HepG2 (cell line): ENCODE measurements at regions not wholly inside any gene's neighbourhood (a gene's known extent, or its start where the extent isn't known, plus 50 kb on each side); places are given as distances from the start of the nearest gene placed in this dataset.

Source experiments
- ATAC-seq: fragments of 200-7000 bp; cut with Tn5 transposase; 3 replicates; pipeline ENCODE4 v1.9.1; 2020; ENCODE audit warnings: mild to moderate bottlenecking, moderate library complexity
- BruUV-seq: library from RNA; stranded (reverse); fragments of 400-500 nt; replicated peaks from 2 replicates; lab custom pipeline; 2021; lab: Mats Ljungman, UMichigan
- CTCF ChIA-PET: fragments of 300-600 bp; formaldehyde crosslinking; extraction: SDS; loops from one replicate; lab custom pipeline; 2021; ENCODE audit warnings: low total read pairs, inconsistent platforms, low intra/inter-chr PET ratio; lab: Yijun Ruan, JAX
- POLR2A ChIA-PET: fragments of 350-600 bp; sonication (Branson Sonifier 250); formaldehyde crosslinking; loops from one replicate; lab custom pipeline; 2020; ENCODE audit warnings: antibody characterized with exemption, inconsistent platforms; lab: Yijun Ruan, JAX
- DNase-seq: peaks from one replicate; pipeline ENCODE4 v3.0.0-alpha.2; 2015; ENCODE audit warnings: low spot score
- FAIRE-seq: peaks from 3 replicates; lab custom pipeline; 2011; peaks lifted over from hg19 to GRCh38; lab: Jason Lieb, UNC
- H2AFZ ChIP-seq: one replicate; pipeline ENCODE4 v1.6.1; 2011; ENCODE audit warnings: low read length, inconsistent platforms
- H3K27ac ChIP-seq: fragments of 300-600 bp; 3 replicates; pipeline ENCODE4 v1.8.0; 2011; ENCODE audit warnings: mixed run types, mild to moderate bottlenecking, mixed read lengths, low read length, inconsistent platforms; ENCODE audit not compliant: insufficient read depth; ENCODE audit errors: extremely low read length
- H3K27me3 ChIP-seq, 2 experiments: fragments of 200-600 bp in 1 of 2; 2 replicates in 1 of 2; 3 replicates in 1 of 2; pipeline versions ENCODE4 v1.6.0 to v1.8.0; 2011; ENCODE audit warnings: low read length in 2 of 2, mild to moderate bottlenecking in 2 of 2, moderate library complexity in 2 of 2, inconsistent platforms in 1 of 2; ENCODE audit not compliant: insufficient read depth in 2 of 2, control insufficient read depth in 1 of 2
- H3K36me3 ChIP-seq, 2 experiments: fragments of 200-600 bp in 1 of 2; replicated peaks in 1 of 2; 2 replicates in 1 of 2; 3 replicates in 1 of 2; pipeline versions ENCODE4 v1.5.1 to v1.8.0; 2011; ENCODE audit warnings: low read length in 2 of 2, inconsistent platforms in 1 of 2; ENCODE audit not compliant: insufficient read depth in 2 of 2, control insufficient read depth in 1 of 2
- H3K4me1 ChIP-seq: 2 replicates; pipeline ENCODE4 v1.5.1; 2012; ENCODE audit warnings: low read length, inconsistent platforms; ENCODE audit not compliant: insufficient read depth
- H3K4me2 ChIP-seq: 2 replicates; pipeline ENCODE4 v1.6.0; 2011; ENCODE audit warnings: low read depth, low read length, inconsistent platforms
- H3K4me3 ChIP-seq, 3 experiments: fragments of 200-600 bp in 1 of 3; sonication (generic), shearing (Covaris generic) in 1 of 3; replicated peaks in 1 of 3; 2 replicates each; pipeline ENCODE4 v1.5.1; 2011 to 2016; ENCODE audit warnings: low read length in 3 of 3, inconsistent platforms in 2 of 3, low read depth in 2 of 3, mild to moderate bottlenecking in 2 of 3, control low read depth in 1 of 3, mixed read lengths in 1 of 3; ENCODE audit not compliant: insufficient read depth in 1 of 3
- H3K79me2 ChIP-seq: one replicate; pipeline ENCODE4 v1.6.1; 2011; ENCODE audit warnings: low read length, inconsistent platforms; ENCODE audit not compliant: insufficient read depth
- H3K9ac ChIP-seq: 2 replicates; pipeline ENCODE4 v1.6.0; 2011; ENCODE audit warnings: mild to moderate bottlenecking, low read depth, low read length, inconsistent platforms; ENCODE audit not compliant: insufficient read depth
- H3K9me3 ChIP-seq: 2 replicates; pipeline ENCODE4 v1.5.1; 2012; ENCODE audit warnings: mild to moderate bottlenecking, low read length
- H4K20me1 ChIP-seq: 2 replicates; pipeline ENCODE4 v1.6.0; 2011; ENCODE audit warnings: inconsistent platforms, mild to moderate bottlenecking, low read length, moderate library complexity; ENCODE audit not compliant: insufficient read depth
- EED ChIP-seq: sonication (generic); formaldehyde crosslinking; IDR thresholded peaks from 2 replicates; pipeline ENCODE4 v1.5.0; 2020; ENCODE audit warnings: mild to moderate bottlenecking, missing genetic modification reagents
- ERF ChIP-seq: IDR thresholded peaks from 2 replicates; pipeline ENCODE4 v1.6.1; 2018; ENCODE audit warnings: missing biosample characterization, missing genetic modification reagents
- ISL2 ChIP-seq: sonication (generic); formaldehyde crosslinking; IDR thresholded peaks from 2 replicates; pipeline ENCODE4 v1.5.0; 2020; ENCODE audit warnings: missing genetic modification reagents
- KLF15 ChIP-seq: sonication (generic); formaldehyde crosslinking; IDR thresholded peaks from 2 replicates; pipeline ENCODE4 v1.8.1; 2023; ENCODE audit warnings: borderline replicate concordance, mild to moderate bottlenecking, inconsistent platforms, missing genetic modification reagents, mixed read lengths
- NAIF1 ChIP-seq: sonication (generic); formaldehyde crosslinking; IDR thresholded peaks from 2 replicates; pipeline ENCODE4 v1.5.0; 2020; ENCODE audit warnings: mild to moderate bottlenecking, missing genetic modification reagents, borderline replicate concordance
- ZBTB21 ChIP-seq: sonication (generic); formaldehyde crosslinking; IDR thresholded peaks from 2 replicates; pipeline ENCODE4 v1.4.0; 2020; ENCODE audit warnings: missing genetic modification reagents
- ZBTB3 ChIP-seq: sonication (generic); formaldehyde crosslinking; IDR thresholded peaks from 2 replicates; pipeline ENCODE4 v1.4.0; 2020; ENCODE audit warnings: low read depth, mild to moderate bottlenecking, moderate library complexity, missing genetic modification reagents, borderline replicate concordance
- ZNF230 ChIP-seq: sonication (generic); formaldehyde crosslinking; IDR thresholded peaks from 2 replicates; pipeline ENCODE4 v1.4.0; 2020; ENCODE audit warnings: mild to moderate bottlenecking, missing genetic modification reagents
- ZNF780A ChIP-seq: sonication (generic); formaldehyde crosslinking; IDR thresholded peaks from 2 replicates; pipeline ENCODE4 v1.8.0; 2022; ENCODE audit warnings: mild to moderate bottlenecking, missing genetic modification reagents, moderate library complexity
- WGBS: methylation state at CpG from one replicate; pipeline ENCODE4 v1.1.6; 2017; ENCODE audit warnings: low lambda C conversion rate; 5-methylcytosine and 5-hydroxymethylcytosine counted together
- in situ Hi-C: cut with HindIII; loops from 2 replicates; pipeline ENCODE4 v1.10.0; 2017; ENCODE audit warnings: low pct_unique_long_range_greater_than_20kb; ENCODE audit not compliant: extremely low pct_ligation_motif_present
- intact Hi-C: fragments of 100-400 bp; cut with micrococcal nuclease; formaldehyde crosslinking; loops from one replicate; pipeline ENCODE4 v1.10.0; 2022; ENCODE audit not compliant: unreplicated experiment
- TF ChIP-seq, protein P1 (sequence below): sonication (generic); formaldehyde crosslinking; IDR thresholded peaks from 2 replicates; pipeline ENCODE4 v1.5.1; 2020; ENCODE audit warnings: mild to moderate bottlenecking, missing genetic modification reagents, moderate library complexity

DNA sequence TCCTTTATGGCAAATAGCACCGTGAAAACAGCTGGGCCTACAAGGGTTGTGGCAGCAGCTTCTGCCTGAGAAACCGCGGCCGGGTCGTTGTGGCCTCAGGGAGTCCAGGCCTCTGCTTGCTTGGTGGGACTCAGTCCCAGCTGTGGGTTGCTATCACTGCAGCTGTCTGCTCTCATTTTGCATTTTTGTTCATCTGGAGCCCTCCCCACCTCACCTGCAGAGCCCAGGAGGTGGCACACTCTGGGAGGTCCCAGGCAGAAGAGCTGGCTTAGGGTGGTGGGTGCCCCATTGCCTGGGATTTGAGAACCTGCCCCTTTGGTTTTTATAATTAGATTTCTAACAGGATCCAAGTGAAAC lies 138.4 kb downstream of the GADD45G start:
- in situ Hi-C loops: no loop called here
- no peaks in the 10 kb centered on the region for H4K20me1 ChIP-seq
- POLR2A ChIA-PET: no interaction called here
- intact Hi-C loops: no loop called here
- CTCF ChIA-PET: no interaction called here
- H2AFZ ChIP-seq: no peak overlapping the region
- H3K9me3 ChIP-seq: no peaks in the 10 kb centered on the region
- no peaks in the 10 kb centered on the region for H3K36me3 ChIP-seq
- DNase-seq (no peak), FAIRE-seq (no peak), ATAC-seq (no peak)
- H3K9ac ChIP-seq: no peak overlapping the region
- H3K27me3 ChIP-seq: peaks cover 0 to 7% of the 10 kb centered on the region in 2 experiments; a peak in 2 of 5 replicates
- H3K4me1 ChIP-seq: no peaks in the 10 kb centered on the region
- BruUV-seq: no TSS peak
- WGBS: 54% methylated on average over 5 of the region's 5 CpGs
- no peaks in the 10 kb centered on the region for H3K79me2 ChIP-seq
- TF ChIP-seq ERF (no peak), EED (CRISPR knock-in tag) (no peak), ISL2 (CRISPR knock-in tag) (no peak), ZNF780A (CRISPR knock-in tag) (no peak), ZBTB21 (CRISPR knock-in tag) (no peak), ZBTB3 (CRISPR knock-in tag) (no peak), KLF15 (CRISPR knock-in tag) (no peak), ZNF230 (CRISPR knock-in tag) (no peak), NAIF1 (CRISPR knock-in tag) (no peak)
- TF ChIP-seq, protein P1, sequence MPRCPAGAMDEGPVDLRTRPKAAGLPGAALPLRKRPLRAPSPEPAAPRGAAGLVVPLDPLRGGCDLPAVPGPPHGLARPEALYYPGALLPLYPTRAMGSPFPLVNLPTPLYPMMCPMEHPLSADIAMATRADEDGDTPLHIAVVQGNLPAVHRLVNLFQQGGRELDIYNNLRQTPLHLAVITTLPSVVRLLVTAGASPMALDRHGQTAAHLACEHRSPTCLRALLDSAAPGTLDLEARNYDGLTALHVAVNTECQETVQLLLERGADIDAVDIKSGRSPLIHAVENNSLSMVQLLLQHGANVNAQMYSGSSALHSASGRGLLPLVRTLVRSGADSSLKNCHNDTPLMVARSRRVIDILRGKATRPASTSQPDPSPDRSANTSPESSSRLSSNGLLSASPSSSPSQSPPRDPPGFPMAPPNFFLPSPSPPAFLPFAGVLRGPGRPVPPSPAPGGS (CRISPR knock-in tag): no peak
- H3K27ac ChIP-seq: no peak overlapping the region
- no peak overlapping the region for H3K4me2 ChIP-seq
- H3K4me3 ChIP-seq: no peak overlapping the region
